ENCODE measurements at regions not wholly inside any gene's neighbourhood (a gene's known extent, or its start where the extent isn't known, plus 50 kb on each side); places are given as distances from the start of the nearest gene placed in this dataset.

DNA sequence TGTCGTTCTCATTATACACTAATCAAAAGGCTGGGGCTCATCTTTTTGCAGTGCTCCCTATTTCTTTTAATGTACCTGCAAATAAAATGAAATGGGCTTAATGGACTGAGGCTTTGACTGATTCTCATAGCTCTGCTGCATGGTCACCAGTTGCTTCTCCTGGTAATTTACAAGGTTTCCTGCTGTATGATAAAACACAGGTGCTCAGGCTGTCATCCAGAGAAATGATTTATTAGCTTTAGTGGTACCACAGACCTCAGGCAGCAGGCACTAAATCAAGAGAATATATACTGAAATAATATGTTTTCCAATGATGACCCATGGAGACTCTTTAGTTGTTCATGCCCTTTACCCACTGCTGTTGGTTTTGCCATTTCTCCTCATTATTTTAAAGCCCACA is 137.7 kb downstream of the C4orf33 start:
- no peaks in the 10 kb centered on the region for H3K27me3 ChIP-seq (replicated peaks; ENCODE audit: control insufficient read depth, insufficient read depth, low read length)
- Mint-ChIP-seq H3K4me3 (ENCODE audit: unreplicated experiment) (no peak overlapping the region), H3K4me1 (ENCODE audit: low read depth, unreplicated experiment) (no peaks in the 10 kb centered on the region), H3K36me3 (ENCODE audit: insufficient read depth, unreplicated experiment) (no peaks in the 10 kb centered on the region), H3K27ac (ENCODE audit: unreplicated experiment) (no peak overlapping the region), H3K9me3 (ENCODE audit: unreplicated experiment) (no peaks in the 10 kb centered on the region), H3K27me3 (ENCODE audit: insufficient read depth, unreplicated experiment) (peaks cover 7% of the 10 kb centered on the region)
- no peak for DNase-seq
- no peaks in the 10 kb centered on the region for H3K4me1 ChIP-seq
- no peak overlapping the region for H3K4me3 ChIP-seq (ENCODE audit: low read depth, low read length)
- CTCF ChIA-PET: no interaction called here
- BruUV-seq (replicated peaks): no TSS peak
- no peaks in the 10 kb centered on the region for H3K36me3 ChIP-seq (ENCODE audit: control insufficient read depth, insufficient read depth, low read length)
- intact Hi-C loops (cut with micrococcal nuclease; ENCODE audit: unreplicated experiment): no loop called here
- TF ChIP-seq, protein P1, sequence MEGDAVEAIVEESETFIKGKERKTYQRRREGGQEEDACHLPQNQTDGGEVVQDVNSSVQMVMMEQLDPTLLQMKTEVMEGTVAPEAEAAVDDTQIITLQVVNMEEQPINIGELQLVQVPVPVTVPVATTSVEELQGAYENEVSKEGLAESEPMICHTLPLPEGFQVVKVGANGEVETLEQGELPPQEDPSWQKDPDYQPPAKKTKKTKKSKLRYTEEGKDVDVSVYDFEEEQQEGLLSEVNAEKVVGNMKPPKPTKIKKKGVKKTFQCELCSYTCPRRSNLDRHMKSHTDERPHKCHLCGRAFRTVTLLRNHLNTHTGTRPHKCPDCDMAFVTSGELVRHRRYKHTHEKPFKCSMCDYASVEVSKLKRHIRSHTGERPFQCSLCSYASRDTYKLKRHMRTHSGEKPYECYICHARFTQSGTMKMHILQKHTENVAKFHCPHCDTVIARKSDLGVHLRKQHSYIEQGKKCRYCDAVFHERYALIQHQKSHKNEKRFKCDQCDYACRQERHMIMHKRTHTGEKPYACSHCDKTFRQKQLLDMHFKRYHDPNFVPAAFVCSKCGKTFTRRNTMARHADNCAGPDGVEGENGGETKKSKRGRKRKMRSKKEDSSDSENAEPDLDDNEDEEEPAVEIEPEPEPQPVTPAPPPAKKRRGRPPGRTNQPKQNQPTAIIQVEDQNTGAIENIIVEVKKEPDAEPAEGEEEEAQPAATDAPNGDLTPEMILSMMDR (IDR thresholded peaks at IDR 0.05; ENCODE audit: insufficient read depth in 1 of 2, low read depth in 1 of 2, low read length in 1 of 2, severe bottlenecking in 1 of 2, unreplicated experiment in 1 of 2): no peak
- POLR2A ChIA-PET: no interaction called here
- H3K9me3 ChIP-seq: no peaks in the 10 kb centered on the region

DNA sequence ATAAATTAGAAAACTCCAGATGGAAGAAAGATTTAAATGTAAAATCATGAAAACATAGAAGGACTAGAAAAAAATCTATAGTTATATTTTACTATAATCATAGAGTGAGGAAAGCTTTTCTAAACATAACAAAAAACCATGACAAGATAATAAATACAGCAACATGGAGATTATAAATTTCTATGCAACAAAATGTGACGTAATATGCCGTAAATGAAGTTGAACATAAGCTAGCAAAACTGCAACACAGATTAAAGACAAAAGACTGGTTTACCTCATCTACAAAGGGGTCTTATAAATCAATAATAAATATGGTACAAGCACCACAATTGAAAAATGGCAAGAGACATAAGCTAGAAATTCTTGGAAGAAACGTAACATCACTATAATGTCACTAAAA is 140.4 kb downstream of the C4orf33 start:
- Mint-ChIP-seq H3K27ac (ENCODE audit: unreplicated experiment) (no peak overlapping the region), H3K27me3 (ENCODE audit: insufficient read depth, unreplicated experiment) (peaks cover 11% of the 10 kb centered on the region), H3K36me3 (ENCODE audit: insufficient read depth, unreplicated experiment) (no peaks in the 10 kb centered on the region), H3K4me1 (ENCODE audit: low read depth, unreplicated experiment) (no peaks in the 10 kb centered on the region), H3K4me3 (ENCODE audit: unreplicated experiment) (no peak overlapping the region), H3K9me3 (ENCODE audit: unreplicated experiment) (no peaks in the 10 kb centered on the region)
- H3K36me3 ChIP-seq (ENCODE audit: control insufficient read depth, insufficient read depth, low read length): no peaks in the 10 kb centered on the region
- ChIA-PET POLR2A (no interaction called here), CTCF (no interaction called here)
- intact Hi-C loops (cut with micrococcal nuclease; ENCODE audit: unreplicated experiment): no loop called here
- DNase-seq: no peak
- no peaks in the 10 kb centered on the region for H3K27me3 ChIP-seq (replicated peaks; ENCODE audit: control insufficient read depth, insufficient read depth, low read length)
- no peak overlapping the region for H3K4me3 ChIP-seq (ENCODE audit: low read depth, low read length)
- TF ChIP-seq, protein P1 (IDR thresholded peaks at IDR 0.05; ENCODE audit: insufficient read depth in 1 of 2, low read depth in 1 of 2, low read length in 1 of 2, severe bottlenecking in 1 of 2, unreplicated experiment in 1 of 2): no peak
- BruUV-seq (replicated peaks): no TSS peak
- no peaks in the 10 kb centered on the region for H3K4me1 ChIP-seq
- no peaks in the 10 kb centered on the region for H3K9me3 ChIP-seq

GRCh38 chr4:129239088-129239487 is 143.1 kb downstream of the C4orf33 start:
- TF ChIP-seq, protein P1 (IDR thresholded peaks at IDR 0.05; ENCODE audit: insufficient read depth in 1 of 2, low read depth in 1 of 2, low read length in 1 of 2, severe bottlenecking in 1 of 2, unreplicated experiment in 1 of 2): no peak
- H3K27ac Mint-ChIP-seq (ENCODE audit: unreplicated experiment): no peak overlapping the region
- H3K27me3 Mint-ChIP-seq (ENCODE audit: insufficient read depth, unreplicated experiment): peaks cover 11% of the 10 kb centered on the region
- H3K36me3 Mint-ChIP-seq (ENCODE audit: insufficient read depth, unreplicated experiment): no peaks in the 10 kb centered on the region
- intact Hi-C loops (cut with micrococcal nuclease; ENCODE audit: unreplicated experiment): no loop called here
- no peaks in the 10 kb centered on the region for H3K36me3 ChIP-seq (ENCODE audit: control insufficient read depth, insufficient read depth, low read length)
- no peak overlapping the region for H3K4me3 ChIP-seq (ENCODE audit: low read depth, low read length)
- BruUV-seq (replicated peaks): no TSS peak
- H3K27me3 ChIP-seq (replicated peaks; ENCODE audit: control insufficient read depth, insufficient read depth, low read length): no peaks in the 10 kb centered on the region
- H3K4me3 Mint-ChIP-seq (ENCODE audit: unreplicated experiment): no peak overlapping the region
- ChIA-PET CTCF (no interaction called here), POLR2A (no interaction called here)
- no peaks in the 10 kb centered on the region for H3K4me1 ChIP-seq
- DNase-seq: no peak
- H3K9me3 ChIP-seq: no peaks in the 10 kb centered on the region
- H3K9me3 Mint-ChIP-seq (ENCODE audit: unreplicated experiment): no peaks in the 10 kb centered on the region
- H3K4me1 Mint-ChIP-seq (ENCODE audit: low read depth, unreplicated experiment): no peaks in the 10 kb centered on the region

Data from Caco-2 (cell line).